HEK293T (cell line): ENCODE measurements at regions not wholly inside any gene's neighbourhood (a gene's known extent, or its start where the extent isn't known, plus 50 kb on each side); places are given as distances from the start of the nearest gene placed in this dataset.

ENCODE experiments used
- ARNT ChIP-seq: fragments of 450-650 bp; IDR thresholded peaks from 2 replicates; pipeline ENCODE4 v1.6.1; 2017; ENCODE audit warnings: mild to moderate bottlenecking
- BHLHE40 ChIP-seq: fragments of 450-650 bp; IDR thresholded peaks from 2 replicates; pipeline ENCODE4 v1.6.1; 2016; ENCODE audit warnings: mild to moderate bottlenecking, moderate library complexity, borderline replicate concordance
- CTBP1 ChIP-seq: fragments of 450-650 bp; IDR thresholded peaks from 2 replicates; pipeline ENCODE4 v1.6.1; 2016; ENCODE audit warnings: borderline replicate concordance
- ELF4 ChIP-seq: fragments of 450-650 bp; IDR thresholded peaks from 2 replicates; pipeline ENCODE4 v1.6.1; 2017; ENCODE audit warnings: antibody characterized with exemption
- FOXA1 ChIP-seq: fragments of 450-650 bp; IDR thresholded peaks from 2 replicates; pipeline ENCODE4 v1.6.1; 2016; ENCODE audit warnings: mild to moderate bottlenecking
- FOXM1 ChIP-seq: fragments of 450-650 bp; IDR thresholded peaks from 2 replicates; pipeline ENCODE4 v1.6.1; 2017; ENCODE audit warnings: mild to moderate bottlenecking, borderline replicate concordance
- NFRKB ChIP-seq: fragments of 450-650 bp; IDR thresholded peaks from 2 replicates; pipeline ENCODE4 v1.6.1; 2016; ENCODE audit warnings: mild to moderate bottlenecking, moderate library complexity
- SP1 ChIP-seq: fragments of 450-650 bp; IDR thresholded peaks from 2 replicates; pipeline ENCODE4 v1.6.1; 2017
- SUZ12 ChIP-seq: fragments of 450-650 bp; IDR thresholded peaks from 2 replicates; pipeline ENCODE4 v1.6.1; 2016; ENCODE audit warnings: mild to moderate bottlenecking

DNA sequence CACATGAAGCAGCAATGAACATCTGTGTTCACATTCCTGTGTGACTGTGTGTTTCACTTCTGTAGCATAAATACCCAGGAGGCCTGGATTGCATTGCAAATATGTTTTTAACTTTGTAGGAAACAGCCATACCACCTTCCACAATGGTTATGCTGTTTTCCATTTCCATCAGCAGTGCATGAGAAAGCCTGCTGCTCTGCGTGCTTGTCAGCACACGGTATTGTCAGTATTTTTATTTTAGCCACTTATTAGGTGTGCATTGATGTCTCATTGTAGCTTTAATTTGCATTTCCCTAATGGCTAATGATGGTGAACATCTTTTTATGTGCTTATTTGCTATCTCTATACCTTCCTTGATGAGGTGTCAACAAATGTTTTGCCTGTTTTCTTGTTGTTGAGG lies 355.9 kb downstream of the TRIML1 start:
- TF ChIP-seq FOXA1 (no peak), ARNT (no peak), FOXM1 (no peak), BHLHE40 (no peak), ELF4 (no peak), NFRKB (no peak), SP1 (no peak), SUZ12 (no peak), CTBP1 (no peak)
